Fibroblast of skin of left quadriceps (primary cell): ENCODE measurements at regions not wholly inside any gene's neighbourhood (a gene's known extent, or its start where the extent isn't known, plus 50 kb on each side); places are given as distances from the start of the nearest gene placed in this dataset.

Experiments
- DNase-seq, 2 experiments: peaks; one replicate each; pipeline ENCODE4 v3.0.0-alpha.2; 2013; ENCODE audit warnings: low read depth in 2 of 2

DNA sequence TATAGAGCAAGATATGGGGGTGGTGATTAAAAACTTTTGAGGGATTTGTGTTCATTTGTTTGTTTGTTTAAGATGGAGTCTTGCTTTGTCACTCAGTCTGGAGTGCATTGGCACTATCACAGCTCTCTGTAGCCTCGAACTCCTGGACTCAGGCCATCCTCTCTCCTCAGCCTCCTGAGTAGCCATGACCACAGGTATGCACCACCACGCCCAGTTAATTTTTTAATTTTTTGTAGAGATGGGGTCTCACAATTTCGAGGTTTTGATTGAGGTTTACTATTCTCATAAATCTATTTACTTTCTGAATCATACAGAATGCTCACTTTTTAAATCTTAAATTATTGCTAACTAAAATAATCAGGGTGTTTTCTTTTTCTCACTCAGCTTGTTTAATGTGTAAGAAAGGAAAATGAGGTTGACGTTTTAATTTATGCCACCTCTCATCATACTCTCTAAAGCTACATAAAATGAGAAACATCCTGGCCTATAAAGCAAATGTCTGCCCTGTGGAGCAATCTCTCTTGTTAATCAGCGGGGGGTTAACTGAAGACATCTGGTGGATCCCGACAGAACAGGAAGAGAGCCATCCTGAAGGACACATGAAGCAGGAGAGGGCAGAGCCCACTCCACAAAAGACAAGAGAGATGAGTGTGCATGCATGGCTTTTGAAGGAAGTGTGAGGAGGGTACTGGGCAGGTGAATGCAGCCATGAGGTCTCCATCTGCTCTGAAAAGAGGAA lies 589.1 kb upstream of the SLC8A1 start:
- peak in 1 of 2 experiments; percentile 22 for DNase-seq

DNA sequence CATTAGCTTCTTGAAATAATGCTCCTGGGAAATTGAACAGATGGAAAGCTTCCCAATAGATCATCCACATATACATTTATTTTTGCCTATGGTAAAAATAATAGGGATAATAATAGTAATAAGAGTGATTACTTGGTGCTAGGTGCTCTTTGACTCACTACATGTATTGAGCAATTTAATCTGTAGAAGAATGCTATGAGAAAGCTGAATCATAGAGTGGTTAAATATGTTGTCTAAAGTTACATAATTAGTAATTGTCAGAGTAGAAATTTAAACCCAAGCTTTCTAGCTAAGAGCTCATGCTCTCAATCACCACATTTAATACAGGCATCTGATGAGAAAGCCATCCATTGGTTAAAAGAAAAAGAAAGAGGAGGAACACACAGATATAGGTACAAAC lies 590.5 kb upstream of the SLC8A1 start:
- no peak for DNase-seq

DNA sequence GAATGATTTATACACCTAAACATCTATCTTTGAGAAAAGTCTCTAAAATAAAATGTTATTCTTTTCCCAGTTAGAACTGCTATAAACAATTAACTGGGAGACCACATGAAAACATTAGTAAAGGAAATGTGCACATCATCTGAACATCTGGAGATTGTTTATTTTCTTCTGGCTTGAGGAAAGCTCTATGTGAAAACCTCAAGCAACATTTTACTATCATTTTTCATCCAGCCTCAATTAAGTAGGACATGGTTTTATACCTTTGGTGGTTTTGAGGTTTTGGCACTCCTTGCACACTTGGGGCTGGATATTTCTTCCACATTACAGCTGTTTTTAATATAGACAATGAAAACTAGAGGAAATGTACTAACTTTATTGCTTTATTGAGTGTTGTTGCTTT lies 609.5 kb upstream of the SLC8A1 start:
- peak; percentile 91 for DNase-seq

DNA sequence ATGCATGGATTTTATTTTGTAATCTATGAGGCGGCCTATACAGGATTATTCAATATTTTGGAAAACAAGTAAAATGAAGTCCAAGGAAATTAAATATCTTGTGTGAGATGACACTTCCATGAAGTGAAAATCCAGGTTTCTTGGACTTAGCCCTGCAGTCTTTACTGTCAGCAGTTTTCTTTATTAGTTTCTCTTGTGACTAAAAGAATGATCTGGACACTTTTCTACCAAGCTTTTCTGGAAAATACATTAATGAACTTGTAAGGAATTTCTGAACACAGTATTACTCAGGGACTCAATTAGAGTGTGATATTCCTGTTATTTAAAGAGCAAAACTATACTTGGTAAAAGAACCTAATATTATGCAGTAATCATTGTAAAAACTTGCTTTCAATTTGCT lies 610.4 kb upstream of the SLC8A1 start:
- DNase-seq, result no peak

DNA sequence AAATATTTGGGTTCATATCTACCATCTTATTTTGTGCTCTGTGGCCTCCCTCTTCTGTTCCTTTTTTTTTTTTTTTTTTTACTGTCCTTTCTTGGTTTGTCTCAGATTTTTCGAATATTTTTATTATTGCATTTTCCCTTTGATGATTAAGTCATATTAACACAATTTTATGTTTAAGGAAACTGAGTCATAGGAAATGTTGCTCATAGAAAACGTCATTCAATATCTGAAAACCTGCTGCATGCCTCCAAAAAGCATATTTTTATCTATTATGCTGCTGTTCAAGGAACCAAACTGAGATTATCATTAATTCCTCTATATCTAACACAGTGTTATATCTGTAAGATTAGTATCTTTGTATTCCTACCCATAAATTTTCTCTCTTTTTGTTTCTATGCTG lies 614.3 kb upstream of the SLC8A1 start:
- DNase-seq, result no peak

DNA sequence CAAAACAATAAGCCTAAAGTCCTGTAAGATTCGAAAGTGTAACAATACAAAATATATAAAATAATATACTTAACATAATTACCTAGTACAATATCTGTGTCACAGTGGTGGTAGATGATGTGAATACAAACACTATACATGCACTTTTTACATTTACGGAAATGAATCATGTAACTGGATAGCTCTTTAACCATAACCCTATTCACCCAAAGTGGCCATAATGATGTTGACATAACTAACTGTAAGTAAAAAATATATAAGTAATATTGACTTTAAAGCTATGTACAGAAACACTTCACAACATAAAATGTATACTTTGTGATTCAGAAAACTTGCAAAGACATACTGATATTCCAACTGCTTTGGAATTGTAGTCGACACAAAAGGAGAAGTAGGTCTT lies 616.9 kb upstream of the SLC8A1 start:
- DNase-seq, result no peak

DNA sequence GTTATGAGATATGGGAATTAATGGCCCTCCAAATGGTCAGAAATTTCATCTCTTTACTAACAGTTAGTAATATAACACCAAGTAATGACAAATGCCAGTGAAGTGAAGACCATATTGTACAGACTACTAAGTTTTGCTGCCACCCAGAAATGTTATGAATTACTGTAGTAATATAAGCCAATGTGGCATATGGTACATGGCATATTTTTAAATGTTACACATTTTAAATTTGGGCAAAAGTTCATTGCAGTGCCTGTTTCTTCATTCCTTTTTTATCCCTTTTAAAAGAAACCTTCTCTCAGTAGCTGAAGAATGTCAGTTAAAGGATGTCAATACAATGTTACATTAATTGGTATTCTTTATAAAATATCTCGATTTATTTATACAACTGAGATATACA lies 626.5 kb upstream of the SLC8A1 start:
- no peak for DNase-seq

DNA sequence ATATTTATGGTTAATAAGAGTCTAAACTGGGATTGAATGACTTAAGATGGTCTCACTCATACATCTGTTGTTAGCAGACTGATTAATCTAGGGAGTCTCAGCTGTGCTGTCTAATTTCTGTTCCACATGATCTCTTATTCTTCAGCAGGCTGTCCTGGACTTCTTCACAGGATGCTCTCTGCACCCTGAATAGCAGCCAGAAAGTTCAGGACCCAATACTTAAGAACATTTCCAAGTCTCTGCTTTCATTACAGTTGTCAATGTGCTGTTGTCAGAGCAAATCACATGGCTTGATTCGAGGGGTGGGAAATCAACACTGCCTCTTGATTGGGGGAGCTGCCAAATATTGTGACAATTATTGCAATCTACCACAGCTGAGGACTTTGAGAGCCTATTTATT lies 627.1 kb upstream of the SLC8A1 start:
- DNase-seq, result no peak

DNA sequence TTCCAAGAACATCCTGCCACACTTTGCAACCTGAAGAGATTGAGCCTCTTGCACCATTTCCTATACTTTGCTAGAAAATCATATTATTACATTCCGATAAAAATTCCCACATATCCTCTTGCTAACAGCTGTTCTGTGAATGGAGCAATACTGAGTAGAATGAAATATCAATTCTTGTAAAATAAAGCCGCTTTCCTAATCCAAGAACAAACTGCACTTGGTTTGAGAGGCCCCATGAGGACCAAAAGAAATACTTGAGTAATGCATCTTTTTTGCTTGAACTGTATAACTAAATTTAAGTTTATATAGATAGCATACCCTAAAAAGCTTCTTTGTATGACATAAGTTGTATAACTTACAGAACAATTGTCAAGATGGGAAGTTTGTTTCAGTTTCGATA lies 632.4 kb upstream of the SLC8A1 start:
- DNase-seq, result no peak

DNA sequence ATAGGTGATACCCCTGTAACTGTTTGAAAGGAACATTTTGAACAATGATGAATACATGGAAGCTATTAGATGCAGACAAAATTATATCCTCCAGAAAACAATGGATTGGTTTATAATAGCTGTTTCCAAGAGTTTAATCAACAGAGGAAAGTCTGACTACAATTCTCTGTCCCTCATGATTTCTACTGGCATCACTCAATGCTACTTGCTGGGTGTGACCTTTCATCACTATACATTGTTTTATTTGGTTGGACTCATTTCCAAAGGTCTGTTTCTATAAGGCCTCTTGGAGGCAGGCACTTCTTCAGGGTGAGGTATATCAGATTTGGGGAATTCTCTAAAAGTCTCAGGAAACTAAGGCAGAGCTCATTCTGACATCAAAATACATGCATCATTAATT lies 636.1 kb upstream of the SLC8A1 start:
- DNase-seq, result no peak

DNA sequence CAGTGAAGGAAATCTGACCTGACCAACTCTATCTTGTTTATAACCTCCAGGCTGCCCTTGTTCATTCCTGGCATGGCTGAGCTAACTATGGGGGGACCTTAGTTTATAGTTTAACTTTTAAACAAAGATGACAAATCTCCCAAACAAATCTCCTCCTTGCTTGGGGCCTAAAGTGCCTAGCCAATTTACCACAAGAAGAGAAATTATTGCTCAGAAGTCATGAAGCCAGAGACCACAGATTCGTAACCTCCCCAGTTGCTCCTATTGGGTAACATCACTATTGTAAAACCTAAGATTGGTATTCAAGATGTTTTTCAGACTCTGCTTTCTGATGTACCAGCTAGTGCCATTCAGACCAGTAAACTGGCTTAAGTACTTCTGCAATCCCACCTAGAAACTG lies 649.4 kb upstream of the SLC8A1 start:
- no peak for DNase-seq

DNA sequence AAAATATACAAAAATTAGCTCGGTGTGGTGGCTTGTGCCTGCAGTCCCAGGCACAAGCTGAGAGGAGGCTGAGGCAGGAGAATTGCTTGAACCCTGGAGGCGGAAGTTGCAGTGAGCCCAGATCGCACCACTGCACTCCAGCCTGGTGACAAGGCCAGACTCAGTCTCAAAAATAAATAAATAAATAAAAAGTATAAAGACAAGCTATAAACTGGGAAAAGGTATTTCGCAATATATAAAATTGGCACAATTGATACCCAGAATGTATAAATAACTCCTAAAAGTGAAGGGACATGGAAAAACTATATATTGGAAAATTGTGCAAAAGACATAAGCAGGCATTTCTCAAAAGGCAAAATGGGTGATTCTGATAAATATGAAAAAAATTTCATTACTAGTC lies 657.9 kb upstream of the SLC8A1 start:
- DNase-seq, result no peak

DNA sequence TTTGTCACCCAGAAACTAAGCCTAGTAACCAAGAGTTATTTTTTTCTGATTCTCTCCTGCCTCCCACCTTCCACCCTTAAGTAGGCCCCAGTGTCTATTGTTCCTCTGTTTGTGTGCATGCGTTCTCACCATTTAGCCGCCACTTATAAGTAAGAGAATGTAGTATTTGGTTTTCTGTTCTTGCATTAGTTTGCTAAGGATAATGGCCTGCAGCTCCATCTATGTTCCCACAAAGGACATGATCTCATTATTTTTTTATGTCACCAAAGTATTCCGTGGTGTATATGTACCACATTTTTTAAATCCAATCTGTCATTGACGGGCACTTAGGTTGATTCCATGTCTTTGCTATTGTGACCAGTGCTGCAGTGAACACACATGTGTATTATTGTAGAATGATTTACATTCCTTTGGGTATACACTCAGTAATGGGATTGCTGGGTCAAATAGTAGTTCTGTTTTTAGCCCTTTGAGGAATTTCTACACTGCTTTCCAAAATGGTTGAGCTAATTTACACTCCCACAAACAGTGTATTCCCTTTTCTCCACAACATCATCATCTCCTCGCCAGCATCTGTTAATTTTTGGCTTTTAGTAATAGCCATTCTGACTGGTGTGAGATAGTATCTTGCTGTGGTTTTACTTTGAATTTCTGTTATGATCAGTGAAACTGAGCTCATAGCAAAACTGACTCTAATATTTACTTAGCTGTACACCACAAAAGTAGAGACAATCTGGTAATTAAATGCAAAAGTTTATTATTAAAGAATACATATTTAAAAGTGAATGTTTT lies 660.1 kb upstream of the SLC8A1 start:
- DNase-seq, result no peak

DNA sequence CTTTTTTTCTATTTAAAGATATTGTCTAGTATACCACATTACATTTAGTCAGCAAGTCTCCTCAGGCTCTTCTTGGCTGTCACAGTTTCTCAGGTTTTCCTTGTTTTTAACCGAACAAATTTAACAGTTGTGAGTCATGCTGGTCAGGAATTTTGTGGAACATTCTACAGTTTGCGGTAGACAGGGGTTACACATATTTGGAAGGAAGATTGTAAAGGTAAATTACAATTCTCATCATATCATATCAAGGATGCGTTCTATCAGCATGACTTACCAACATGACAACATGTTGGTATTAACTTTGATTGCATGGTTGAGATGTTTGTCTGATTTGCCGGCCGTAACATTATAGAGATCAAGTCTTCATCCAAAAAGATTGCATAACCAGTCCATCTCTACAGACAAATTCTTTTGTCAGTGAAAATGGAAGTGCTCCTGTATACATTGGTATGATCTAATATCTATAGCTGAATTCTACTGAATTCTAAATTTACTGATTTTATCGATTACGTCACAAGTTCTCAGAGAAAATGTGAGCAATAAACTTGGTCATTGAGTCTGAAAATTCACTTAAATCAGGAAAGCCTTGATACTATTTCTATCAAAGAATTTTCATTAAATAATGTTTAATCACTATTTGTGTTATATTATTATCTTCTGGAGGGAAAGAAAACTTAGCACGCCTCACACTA lies 664.4 kb upstream of the SLC8A1 start:
- no peak for DNase-seq

DNA sequence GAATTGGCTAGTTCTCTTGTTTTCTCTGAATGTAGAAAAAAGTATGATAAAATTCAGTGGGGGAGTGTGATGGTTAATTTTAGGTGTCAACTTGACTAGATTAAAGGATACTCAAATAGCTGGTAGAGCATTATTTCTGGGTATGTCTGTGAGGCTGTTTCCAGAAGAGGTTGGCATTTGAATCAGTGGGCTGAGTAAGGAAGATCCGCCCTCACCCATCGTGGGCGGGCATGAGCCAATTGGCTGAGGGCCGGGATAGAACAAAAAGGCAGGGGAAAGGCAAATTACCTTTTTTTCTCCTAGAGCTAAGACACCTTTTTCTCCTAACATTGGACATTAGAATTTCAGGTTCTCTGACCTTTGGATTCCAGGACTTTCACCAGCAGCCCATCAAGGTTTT lies 667.6 kb upstream of the SLC8A1 start:
- DNase-seq, result no peak

DNA sequence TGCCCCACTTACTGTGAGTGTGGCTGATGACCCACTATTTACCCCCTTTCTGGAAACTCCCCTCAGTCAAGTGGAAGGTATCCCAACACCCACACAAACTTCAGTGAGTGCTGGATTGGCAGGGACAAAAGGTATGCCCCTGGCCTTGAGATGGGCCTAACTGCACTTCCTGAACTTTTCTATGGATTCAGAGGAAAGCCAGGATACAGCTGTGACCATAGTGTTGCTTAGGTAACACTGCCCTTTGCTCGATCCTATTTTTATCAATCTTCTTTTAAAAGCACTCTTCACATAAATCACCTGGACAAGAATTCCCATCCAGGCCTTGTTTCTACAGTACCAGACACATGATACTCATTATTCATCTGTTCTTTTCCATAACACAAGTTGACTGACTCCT lies 671.5 kb upstream of the SLC8A1 start:
- DNase-seq, result no peak

DNA sequence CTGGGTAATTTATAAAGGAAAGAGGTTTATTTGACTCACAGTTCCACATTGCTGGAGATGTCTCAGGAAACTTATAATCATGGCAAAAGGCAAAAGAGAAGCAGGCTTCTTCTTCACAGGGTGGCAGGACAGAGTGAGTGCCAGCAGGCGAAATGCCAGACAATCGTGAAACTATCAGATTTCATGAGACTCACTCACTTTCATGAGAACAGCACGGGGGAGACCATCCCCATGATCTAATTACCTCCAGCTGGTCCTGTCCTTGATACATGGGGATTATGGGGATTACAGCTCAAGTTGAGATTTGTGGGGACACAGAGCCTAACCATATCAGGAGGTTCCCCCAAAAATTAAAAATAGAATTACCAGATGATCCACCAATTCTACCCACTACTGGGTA lies 675.5 kb upstream of the SLC8A1 start:
- DNase-seq, result no peak

DNA sequence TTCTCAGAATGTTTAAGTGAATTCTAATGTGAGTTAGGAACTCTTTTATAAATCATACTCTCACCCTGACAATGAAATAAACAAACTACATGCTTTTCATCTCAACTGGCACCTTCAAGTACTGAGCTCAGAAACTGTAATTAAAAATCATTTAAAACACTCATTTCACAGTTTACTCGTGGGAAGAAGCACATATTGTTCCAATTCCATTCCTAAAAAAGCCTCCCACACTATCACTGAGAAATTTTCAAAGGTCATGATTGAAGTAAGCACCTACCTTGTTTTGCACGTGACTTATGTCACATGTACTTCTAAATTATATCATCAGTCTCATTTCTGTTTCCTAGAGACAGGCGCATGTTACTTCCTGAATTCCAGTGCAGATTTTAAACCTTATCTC lies 678.1 kb upstream of the SLC8A1 start:
- DNase-seq, result no peak

DNA sequence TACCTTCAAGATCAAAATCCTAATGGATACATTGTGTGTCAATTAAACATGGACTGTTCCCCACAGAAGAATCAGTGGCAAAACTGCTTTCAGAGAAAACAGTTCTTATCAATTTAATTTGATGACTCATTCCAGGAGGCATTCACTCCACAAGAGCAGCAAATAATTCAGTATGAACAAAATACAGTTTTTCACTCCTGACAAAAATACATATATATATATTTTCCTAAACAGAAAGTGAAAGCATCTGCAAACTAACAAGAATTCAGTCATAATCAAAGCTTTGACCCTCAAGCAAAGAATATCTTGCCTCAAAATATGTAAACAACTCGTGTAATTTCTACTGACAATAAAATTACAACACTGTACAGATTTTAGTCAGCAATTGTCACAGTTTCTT lies 685.1 kb upstream of the SLC8A1 start:
- no peak for DNase-seq

DNA sequence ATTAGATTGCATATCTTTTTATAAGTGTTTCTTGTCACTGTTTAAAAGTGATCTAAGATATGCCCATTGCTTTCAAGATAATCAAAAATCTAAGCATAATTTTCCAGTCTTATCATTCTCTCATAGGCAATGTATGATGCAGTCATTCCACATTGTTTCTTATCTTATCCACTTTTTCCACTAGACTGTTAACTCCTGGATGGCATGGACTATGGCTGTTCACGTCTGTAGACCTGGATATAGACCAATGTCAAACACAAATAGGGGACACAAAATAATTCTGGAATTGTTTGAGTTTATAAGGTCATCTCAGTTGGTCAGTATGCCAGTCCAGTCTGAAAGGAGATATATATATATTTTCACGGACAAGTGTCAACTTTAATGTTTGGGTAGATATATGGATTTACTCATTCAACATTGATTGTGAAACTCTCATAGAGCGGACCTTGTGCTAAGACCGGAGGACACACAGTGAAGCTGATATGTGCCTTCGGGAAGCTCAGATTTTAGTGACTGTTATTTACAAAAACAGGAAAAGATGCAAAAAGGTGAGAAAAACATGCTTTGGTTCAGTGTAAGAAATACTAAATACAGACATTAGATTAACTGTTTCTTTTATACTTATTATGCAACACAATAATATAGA lies 689.4 kb upstream of the SLC8A1 start:
- no peak for DNase-seq

DNA sequence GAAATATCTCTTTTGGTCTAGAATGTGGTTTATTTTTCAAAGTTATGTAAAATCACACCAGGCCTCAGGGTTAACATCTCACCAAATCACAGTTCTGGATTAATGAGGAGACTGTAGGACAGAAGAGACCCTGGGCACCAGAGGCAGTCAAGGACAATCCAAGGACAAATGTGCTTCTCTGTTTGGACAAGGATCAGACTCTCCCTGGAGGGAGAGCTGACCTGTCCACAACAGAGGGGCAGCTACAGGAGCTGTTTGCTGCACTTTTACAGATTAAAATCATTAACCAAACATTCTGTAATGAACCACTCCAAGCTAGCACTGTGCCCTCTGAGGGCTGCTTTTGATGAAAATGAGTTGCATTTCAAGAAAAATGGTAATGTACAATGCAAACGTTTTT lies 690.6 kb upstream of the SLC8A1 start:
- no peak for DNase-seq

DNA sequence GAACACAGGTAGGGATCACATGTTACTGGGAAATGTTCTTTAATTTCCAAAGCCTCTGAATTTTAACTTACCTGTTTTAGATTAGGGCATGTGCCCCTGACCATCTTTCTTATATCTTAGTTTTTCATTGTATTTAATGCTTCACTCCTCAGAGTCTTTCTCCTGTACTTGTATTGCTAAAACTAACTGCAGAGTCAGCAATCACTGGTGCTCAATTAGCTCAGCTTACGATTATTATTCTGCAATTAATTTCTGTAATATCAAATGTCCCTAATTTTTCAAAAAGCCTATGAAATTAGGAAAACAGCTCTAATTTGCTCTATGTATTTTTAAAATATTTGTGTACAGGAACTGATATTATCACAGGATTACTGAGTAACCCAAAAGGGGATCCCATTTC lies 693.2 kb upstream of the SLC8A1 start:
- DNase-seq, result no peak
